Osteoblast (primary cell): ENCODE measurements at regions not wholly inside any gene's neighbourhood (a gene's known extent, or its start where the extent isn't known, plus 50 kb on each side); places are given as distances from the start of the nearest gene placed in this dataset.

ENCODE experiments used
- DNase-seq: peaks from one replicate; pipeline ENCODE4 v3.0.0; 2011; ENCODE audit warnings: low spot score, mixed read lengths; ENCODE audit not compliant: insufficient read length; ENCODE audit errors: missing footprints
- H2AFZ ChIP-seq: 2 replicates; pipeline ENCODE4 v1.6.0; 2011; ENCODE audit warnings: mild to moderate bottlenecking, low read length
- H3K27ac ChIP-seq: 2 replicates; pipeline ENCODE4 v1.5.1; 2011; ENCODE audit warnings: mild to moderate bottlenecking, low read depth, low read length, moderate library complexity
- H3K27me3 ChIP-seq: 2 replicates; pipeline ENCODE4 v1.6.0; 2012; ENCODE audit warnings: mild to moderate bottlenecking, control low read depth, inconsistent platforms, low read length, moderate library complexity; ENCODE audit not compliant: insufficient read depth
- H3K36me3 ChIP-seq: 2 replicates; pipeline ENCODE4 v1.5.1; 2011; ENCODE audit warnings: mild to moderate bottlenecking, low read length, control low read depth, moderate library complexity; ENCODE audit not compliant: insufficient read depth
- H3K4me1 ChIP-seq: 2 replicates; pipeline ENCODE4 v1.5.1; 2011; ENCODE audit warnings: mild to moderate bottlenecking, low read length, control low read depth, moderate library complexity; ENCODE audit not compliant: insufficient read depth
- H3K4me2 ChIP-seq: 2 replicates; pipeline ENCODE4 v1.6.0; 2011; ENCODE audit warnings: mild to moderate bottlenecking, low read length; ENCODE audit not compliant: insufficient read depth
- H3K4me3 ChIP-seq: fragments of 200-600 bp; sonication (generic); 3 replicates; pipeline ENCODE4 v1.5.1; 2012; ENCODE audit warnings: mild to moderate bottlenecking, low read length, inconsistent platforms; ENCODE audit not compliant: insufficient read depth
- H3K79me2 ChIP-seq: 2 replicates; pipeline ENCODE4 v1.6.0; 2012; ENCODE audit warnings: mild to moderate bottlenecking, low read length, control low read depth, inconsistent platforms; ENCODE audit not compliant: insufficient read depth
- H3K9me3 ChIP-seq: 2 replicates; pipeline ENCODE4 v1.5.1; 2011; ENCODE audit warnings: low read depth, low read length, control low read depth
- H4K20me1 ChIP-seq: 2 replicates; pipeline ENCODE4 v1.6.0; 2012; ENCODE audit warnings: mild to moderate bottlenecking, low read length, control low read depth; ENCODE audit not compliant: insufficient read depth
- CTCF ChIP-seq: IDR thresholded peaks from 2 replicates; pipeline ENCODE4 v1.5.1; 2011; ENCODE audit warnings: mild to moderate bottlenecking, low read depth, low read length, moderate library complexity; ENCODE audit errors: extremely low read depth

- Histone ChIP-seq H3K4me2 (no peak overlapping the region), H3K27me3 (no peaks in the 10 kb centered on the region), H3K27ac (no peak overlapping the region), H3K4me1 (no peaks in the 10 kb centered on the region), H4K20me1 (no peaks in the 10 kb centered on the region), H3K79me2 (no peaks in the 10 kb centered on the region), H2AFZ (no peak overlapping the region), H3K9me3 (no peaks in the 10 kb centered on the region), H3K4me3 (no peak overlapping the region), H3K36me3 (no peaks in the 10 kb centered on the region)
- DNase-seq: no peak
- no peak for TF ChIP-seq CTCF
Measured at GRCh38 chr5:101278011-101278687, 375.1 kb upstream of the ST8SIA4 start.

- no peaks in the 10 kb centered on the region for H3K36me3 ChIP-seq
- no peak for TF ChIP-seq CTCF
- DNase-seq: no peak
- H3K27me3 ChIP-seq: no peaks in the 10 kb centered on the region
- H3K9me3 ChIP-seq: no peaks in the 10 kb centered on the region
- no peaks in the 10 kb centered on the region for H4K20me1 ChIP-seq
- H3K27ac ChIP-seq: no peak overlapping the region
- no peak overlapping the region for H3K4me3 ChIP-seq
- H3K4me2 ChIP-seq: no peak overlapping the region
- H3K4me1 ChIP-seq: no peaks in the 10 kb centered on the region
- no peak overlapping the region for H2AFZ ChIP-seq
- H3K79me2 ChIP-seq: no peaks in the 10 kb centered on the region
Measured at GRCh38 chr5:101271945-101272344, 368.9 kb upstream of the ST8SIA4 start.

GRCh38 chr5:101271416-101271815 lies 368.3 kb upstream of the ST8SIA4 start:
- no peaks in the 10 kb centered on the region for H3K4me1 ChIP-seq
- no peak overlapping the region for H3K4me3 ChIP-seq
- H3K27ac ChIP-seq: no peak overlapping the region
- no peaks in the 10 kb centered on the region for H4K20me1 ChIP-seq
- H2AFZ ChIP-seq: no peak overlapping the region
- no peak for DNase-seq
- H3K36me3 ChIP-seq: no peaks in the 10 kb centered on the region
- TF ChIP-seq CTCF: no peak
- H3K79me2 ChIP-seq: no peaks in the 10 kb centered on the region
- H3K9me3 ChIP-seq: no peaks in the 10 kb centered on the region
- H3K27me3 ChIP-seq: no peaks in the 10 kb centered on the region
- H3K4me2 ChIP-seq: no peak overlapping the region

- H3K79me2 ChIP-seq: no peaks in the 10 kb centered on the region
- no peaks in the 10 kb centered on the region for H3K36me3 ChIP-seq
- H3K4me1 ChIP-seq: no peaks in the 10 kb centered on the region
- no peaks in the 10 kb centered on the region for H3K9me3 ChIP-seq
- no peak for DNase-seq
- H3K27ac ChIP-seq: no peak overlapping the region
- H3K4me2 ChIP-seq: no peak overlapping the region
- no peaks in the 10 kb centered on the region for H4K20me1 ChIP-seq
- no peak overlapping the region for H2AFZ ChIP-seq
- no peak for TF ChIP-seq CTCF
- H3K4me3 ChIP-seq: no peak overlapping the region
- no peaks in the 10 kb centered on the region for H3K27me3 ChIP-seq
Measured at GRCh38 chr5:101260857-101261256, 357.8 kb upstream of the ST8SIA4 start.
